ENCODE measurements at regions not wholly inside any gene's neighbourhood (a gene's known extent, or its start where the extent isn't known, plus 50 kb on each side); places are given as distances from the start of the nearest gene placed in this dataset.

DNA sequence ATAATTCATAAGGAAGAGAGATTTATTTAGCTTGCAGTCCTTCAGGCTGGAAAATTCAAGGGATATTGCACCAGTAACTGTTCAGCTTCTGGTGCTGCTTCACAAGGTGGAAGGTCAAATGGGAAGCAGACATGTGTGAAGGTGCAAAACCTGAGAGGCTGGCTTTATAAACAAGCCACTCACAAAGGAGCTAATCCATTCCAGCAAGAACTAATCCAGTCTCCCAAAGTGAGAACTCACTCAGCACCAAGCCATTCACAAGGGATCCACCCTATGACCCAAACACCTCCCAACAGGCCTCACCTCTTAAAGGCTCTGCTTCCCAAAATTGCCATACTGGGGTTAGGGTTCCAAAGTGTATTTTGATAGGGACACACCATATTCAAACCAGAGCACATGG, 1018.4 kb upstream of the ACVR2A start:
- TF ChIP-seq POLR2A (IDR thresholded peaks at IDR 0.05), result no peak
- no peak for TF ChIP-seq CTCF (IDR thresholded peaks at IDR 0.05)
- TF ChIP-seq POLR2AphosphoS5 (IDR thresholded peaks at IDR 0.05), result no peak
